Astrocyte (in vitro differentiated cells and primary cell): ENCODE measurements at regions not wholly inside any gene's neighbourhood (a gene's known extent, or its start where the extent isn't known, plus 50 kb on each side); places are given as distances from the start of the nearest gene placed in this dataset.
"Not testable (repeated sequence)": the region's sequence is repeated elsewhere in the genome, so short reads cannot be mapped to it uniquely, and the experiment has no call there.

ENCODE experiments used
- EZH2 ChIP-seq: IDR thresholded peaks from 2 replicates; pipeline ENCODE4 v1.6.1; 2012; ENCODE audit warnings: mild to moderate bottlenecking, low read length, inconsistent platforms; ENCODE audit not compliant: insufficient read depth
- TF ChIP-seq, protein P1 (sequence below): IDR thresholded peaks from 2 replicates; pipeline ENCODE4 v1.5.1; 2011; ENCODE audit warnings: low read depth, mild to moderate bottlenecking, inconsistent platforms, low read length, moderate library complexity; ENCODE audit not compliant: insufficient read depth

- TF ChIP-seq, protein P1, sequence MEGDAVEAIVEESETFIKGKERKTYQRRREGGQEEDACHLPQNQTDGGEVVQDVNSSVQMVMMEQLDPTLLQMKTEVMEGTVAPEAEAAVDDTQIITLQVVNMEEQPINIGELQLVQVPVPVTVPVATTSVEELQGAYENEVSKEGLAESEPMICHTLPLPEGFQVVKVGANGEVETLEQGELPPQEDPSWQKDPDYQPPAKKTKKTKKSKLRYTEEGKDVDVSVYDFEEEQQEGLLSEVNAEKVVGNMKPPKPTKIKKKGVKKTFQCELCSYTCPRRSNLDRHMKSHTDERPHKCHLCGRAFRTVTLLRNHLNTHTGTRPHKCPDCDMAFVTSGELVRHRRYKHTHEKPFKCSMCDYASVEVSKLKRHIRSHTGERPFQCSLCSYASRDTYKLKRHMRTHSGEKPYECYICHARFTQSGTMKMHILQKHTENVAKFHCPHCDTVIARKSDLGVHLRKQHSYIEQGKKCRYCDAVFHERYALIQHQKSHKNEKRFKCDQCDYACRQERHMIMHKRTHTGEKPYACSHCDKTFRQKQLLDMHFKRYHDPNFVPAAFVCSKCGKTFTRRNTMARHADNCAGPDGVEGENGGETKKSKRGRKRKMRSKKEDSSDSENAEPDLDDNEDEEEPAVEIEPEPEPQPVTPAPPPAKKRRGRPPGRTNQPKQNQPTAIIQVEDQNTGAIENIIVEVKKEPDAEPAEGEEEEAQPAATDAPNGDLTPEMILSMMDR, result not testable (repeated sequence)
- TF ChIP-seq EZH2, result not testable (repeated sequence)
Measured at GRCh38 chr1:149711651-149712050, 70.8 kb upstream of the FCGR1A start.
